A549 (cell line): ENCODE measurements at regions not wholly inside any gene's neighbourhood (a gene's known extent, or its start where the extent isn't known, plus 50 kb on each side); places are given as distances from the start of the nearest gene placed in this dataset.
"Not testable (repeated sequence)": the region's sequence is repeated elsewhere in the genome, so short reads cannot be mapped to it uniquely, and the experiment has no call there.

Source experiments
- ATAC-seq, 2 experiments: fragments of 200-7000 bp in 1 of 2; fragments of >200 bp in 1 of 2; cut with Nextera tagmentation in 1 of 2; cut with Tn5 transposase in 1 of 2; 3 replicates each; pipeline versions ENCODE4 v1.8.0 to v1.9.1; 2018 to 2020; ENCODE audit warnings: mild to moderate bottlenecking in 1 of 2, moderate library complexity in 1 of 2
- CTCF ChIA-PET: fragments of 300-600 bp; sonication (Branson Sonifier 250); formaldehyde crosslinking; extraction: SDS; loops from one replicate; lab custom pipeline; 2021; ENCODE audit warnings: antibody characterized with exemption, inconsistent platforms; lab: Yijun Ruan, JAX
- POLR2A ChIA-PET: fragments of 350-600 bp; formaldehyde crosslinking; extraction: SDS; loops from one replicate; lab custom pipeline; 2021; ENCODE audit warnings: antibody characterized with exemption, inconsistent platforms; lab: Yijun Ruan, JAX
- DNase-seq, 2 experiments: peaks; one replicate each; pipeline versions ENCODE4 v3.0.0 to v3.0.0-alpha.2; 2011 to 2016; ENCODE audit warnings: low read depth in 1 of 2, low spot score in 1 of 2
- FAIRE-seq: peaks from 2 replicates; lab custom pipeline; 2011; peaks lifted over from hg19 to GRCh38; lab: Jason Lieb, UNC
- H3K27ac ChIP-seq, 2 experiments: fragments of >200 bp; sonication (Bioruptor Twin); formaldehyde crosslinking; 3 replicates each; pipeline ENCODE4 v1.5.1; 2016 to 2017
- H3K4me1 ChIP-seq: fragments of >200 bp; sonication (Bioruptor Twin); formaldehyde crosslinking; 3 replicates; pipeline ENCODE4 v1.6.1; 2016
- H3K4me2 ChIP-seq: fragments of >200 bp; sonication (Bioruptor Twin); formaldehyde crosslinking; 3 replicates; pipeline ENCODE4 v1.6.1; 2016
- H3K4me3 ChIP-seq: fragments of >200 bp; sonication (Bioruptor Twin); formaldehyde crosslinking; 3 replicates; pipeline ENCODE4 v1.5.1; 2016
- H3K9me3 ChIP-seq: fragments of >200 bp; sonication (Bioruptor Twin); formaldehyde crosslinking; 3 replicates; pipeline ENCODE4 v1.6.1; 2016
- CHD2 ChIP-seq: fragments of 150-350 bp; IDR thresholded peaks from 2 replicates; pipeline ENCODE4 v1.6.1; 2014; ENCODE audit warnings: low read length; ENCODE audit not compliant: partially characterized antibody
- E2F6 ChIP-seq: IDR thresholded peaks from 2 replicates; pipeline ENCODE4 v1.6.1; 2012; ENCODE audit warnings: low read depth, borderline replicate concordance
- ESRRA ChIP-seq: fragments of 150-350 bp; IDR thresholded peaks from 2 replicates; pipeline ENCODE4 v1.6.1; 2014; ENCODE audit warnings: mild to moderate bottlenecking, low read length, borderline replicate concordance
- FOSL2 ChIP-seq, 2 experiments: fragments of 450-650 bp in 1 of 2; fragments of >200 bp in 1 of 2; sonication (Bioruptor Twin) in 1 of 2; formaldehyde crosslinking; IDR thresholded peaks; 2 replicates each; pipeline versions ENCODE4 v1.5.0 to v1.6.1; 2016 to 2020; ENCODE audit warnings: mild to moderate bottlenecking in 1 of 2, moderate library complexity in 1 of 2
- FOXS1 ChIP-seq: fragments of 250-450 bp; sonication (Bioruptor Pico); IDR thresholded peaks from 2 replicates; pipeline ENCODE4 v1.5.0; 2020; ENCODE audit warnings: mild to moderate bottlenecking, moderate library complexity
- HDAC2 ChIP-seq: fragments of 200-600 bp; sonication (generic); IDR thresholded peaks from 2 replicates; pipeline ENCODE4 v1.6.1; 2016
- HOXB5 ChIP-seq: fragments of 250-450 bp; sonication (Bioruptor Pico); IDR thresholded peaks from 2 replicates; pipeline ENCODE4 v1.5.0; 2020; ENCODE audit warnings: mild to moderate bottlenecking, moderate library complexity
- JUN ChIP-seq, 2 experiments: fragments of >200 bp; sonication (Bioruptor Twin); formaldehyde crosslinking; IDR thresholded peaks; 2 replicates in 1 of 2; 3 replicates in 1 of 2; pipeline ENCODE4 v1.6.1; 2016 to 2017
- MAFK ChIP-seq: fragments of 450-650 bp; IDR thresholded peaks from 2 replicates; pipeline ENCODE4 v1.6.1; 2014; ENCODE audit not compliant: partially characterized antibody
- MAX ChIP-seq: IDR thresholded peaks from 2 replicates; pipeline ENCODE4 v1.6.1; 2012
- NFE2L2 ChIP-seq: fragments of 150-350 bp; conservative IDR thresholded peaks from 2 replicates; pipeline ENCODE4 v1.6.1; 2014; ENCODE audit warnings: low read length
- NPAS2 ChIP-seq: fragments of 250-450 bp; sonication (Bioruptor Pico); IDR thresholded peaks from 2 replicates; pipeline ENCODE4 v1.8.0; 2022; ENCODE audit warnings: mild to moderate bottlenecking, moderate library complexity, borderline replicate concordance
- PHF8 ChIP-seq: fragments of 200-600 bp; sonication (generic); IDR thresholded peaks from 2 replicates; pipeline ENCODE4 v1.6.1; 2016; ENCODE audit warnings: low read depth, mild to moderate bottlenecking, antibody characterized with exemption, moderate library complexity, borderline replicate concordance
- RARB ChIP-seq: fragments of 250-450 bp; sonication (Bioruptor Pico); IDR thresholded peaks from 2 replicates; pipeline ENCODE4 v1.8.0; 2021; ENCODE audit warnings: mild to moderate bottlenecking, moderate library complexity
- REST ChIP-seq: fragments of 200-600 bp; sonication (generic); IDR thresholded peaks from 2 replicates; pipeline ENCODE4 v1.6.1; 2016; ENCODE audit warnings: antibody characterized with exemption, mild to moderate bottlenecking, moderate library complexity
- ZNF302 ChIP-seq: fragments of 250-450 bp; sonication (Bioruptor Pico); IDR thresholded peaks from 2 replicates; pipeline ENCODE4 v1.9.0; 2021; ENCODE audit warnings: inconsistent platforms, mild to moderate bottlenecking, moderate library complexity
- WGBS: methylation state at CpG from one replicate; pipeline ENCODE4 v1.1.6; 2017; ENCODE audit errors: missing lambda C conversion rate; 5-methylcytosine and 5-hydroxymethylcytosine counted together

- TF ChIP-seq MAX (no peak), RARB (CRISPR knock-in tag) (no peak), MAFK (no peak), E2F6 (no peak), NFE2L2 (no peak), CHD2 (no peak), JUN (IDR thresholded peaks at IDR 0.05) (no peak)
- Histone ChIP-seq H3K9me3 (no peaks in the 10 kb centered on the region), H3K4me3 (no peak overlapping the region), H3K4me2 (no peak overlapping the region), H3K27ac (no peak overlapping the region), H3K4me1 (no peaks in the 10 kb centered on the region)
- DNase-seq = no peak
- no peak for ATAC-seq
- ChIA-PET CTCF (no interaction called here), POLR2A (no interaction called here)
- WGBS = 76% methylated on average over 10 of the region's 15 CpGs
- FAIRE-seq = no peak
Measured at GRCh38 chr12:131473261-131473660, 237.6 kb upstream of the SFSWAP start.

GRCh38 chr12:131473741-131474709 is 236.9 kb upstream of the SFSWAP start:
- TF ChIP-seq ESRRA (no peak), HDAC2 (no peak), PHF8 (no peak), FOSL2 (IDR thresholded peaks at IDR 0.05) (no peak), FOSL2 (CRISPR knock-in tag; IDR thresholded peaks at IDR 0.05) (no peak), CHD2 (no peak), E2F6 (no peak), REST (no peak), NPAS2 (no peak), NFE2L2 (no peak), FOXS1 (CRISPR knock-in tag) (no peak), HOXB5 (CRISPR knock-in tag) (no peak), ZNF302 (CRISPR knock-in tag) (no peak)
- ATAC-seq (peak in 1 of 2 experiments; percentile 51; a peak in 3 of 6 replicates), DNase-seq (no peak), FAIRE-seq (no peak)
- CTCF ChIA-PET = no interaction called here
- H3K27ac ChIP-seq = no peak overlapping the region
- no peak overlapping the region for H3K4me3 ChIP-seq
- H3K4me1 ChIP-seq = no peaks in the 10 kb centered on the region
- WGBS = 65% methylated on average over 31 of the region's 31 CpGs
- no peaks in the 10 kb centered on the region for H3K9me3 ChIP-seq
- H3K4me2 ChIP-seq = no peak overlapping the region
- POLR2A ChIA-PET = no interaction called here

- DNase-seq, POLR2A ChIA-PET, H3K4me1 ChIP-seq, CTCF ChIA-PET, H3K27ac ChIP-seq, ATAC-seq, H3K4me3 ChIP-seq, H3K9me3 ChIP-seq, FAIRE-seq, H3K4me2 ChIP-seq: not testable (repeated sequence)
- 87% methylated on average over 5 of the region's 19 CpGs for WGBS
Measured at GRCh38 chr12:131475012-131475411, 235.9 kb upstream of the SFSWAP start.
